SJSA1 (cell line): ENCODE measurements at regions not wholly inside any gene's neighbourhood (a gene's known extent, or its start where the extent isn't known, plus 50 kb on each side); places are given as distances from the start of the nearest gene placed in this dataset.

ENCODE experiments used
- DNase-seq, 2 experiments: peaks; one replicate each; pipeline ENCODE4 v3.0.0-alpha.2; 2015 to 2020; ENCODE audit warnings: low spot score in 2 of 2, low read depth in 1 of 2
- H3K27ac ChIP-seq: fragments of 250-450 bp; sonication (Bioruptor Pico); 2 replicates; pipeline ENCODE4 v1.5.1; 2020; ENCODE audit warnings: mild to moderate bottlenecking, moderate library complexity
- H3K27me3 ChIP-seq: fragments of 250-450 bp; sonication (Bioruptor Pico); replicated peaks from 2 replicates; pipeline ENCODE4 v1.5.1; 2020; ENCODE audit warnings: mild to moderate bottlenecking, moderate library complexity
- H3K36me3 ChIP-seq: fragments of 250-450 bp; sonication (Bioruptor Pico); 2 replicates; pipeline ENCODE4 v1.5.1; 2020; ENCODE audit warnings: mild to moderate bottlenecking
- H3K4me1 ChIP-seq: fragments of 250-450 bp; sonication (Bioruptor Pico); replicated peaks from 2 replicates; pipeline ENCODE4 v1.6.1; 2021; ENCODE audit warnings: mild to moderate bottlenecking
- H3K4me3 ChIP-seq: fragments of 250-450 bp; sonication (Bioruptor Pico); 2 replicates; pipeline ENCODE4 v1.5.1; 2020; ENCODE audit warnings: mild to moderate bottlenecking
- H3K9me3 ChIP-seq: fragments of 250-450 bp; sonication (Bioruptor Pico); replicated peaks from 2 replicates; pipeline ENCODE4 v1.5.1; 2020; ENCODE audit warnings: mild to moderate bottlenecking

GRCh38 chr1:2968471-2968881 lies 52.8 kb upstream of the ACTRT2 start:
- Histone ChIP-seq H3K9me3 (no peaks in the 10 kb centered on the region), H3K27ac (no peak overlapping the region), H3K27me3 (no peaks in the 10 kb centered on the region), H3K36me3 (no peaks in the 10 kb centered on the region), H3K4me3 (no peak overlapping the region), H3K4me1 (no peaks in the 10 kb centered on the region)
- no peak for DNase-seq

GRCh38 chr1:2969011-2969844 lies 52.0 kb upstream of the ACTRT2 start:
- no peaks in the 10 kb centered on the region for H3K9me3 ChIP-seq

GRCh38 chr1:2969845-2970291 lies 51.4 kb upstream of the ACTRT2 start:
- DNase-seq: no peak
- Histone ChIP-seq H3K27me3 (no peaks in the 10 kb centered on the region), H3K36me3 (no peaks in the 10 kb centered on the region), H3K4me3 (no peak overlapping the region), H3K4me1 (no peaks in the 10 kb centered on the region), H3K9me3 (no peaks in the 10 kb centered on the region), H3K27ac (no peak overlapping the region)

More at GRCh38 chr1:2969011-2969844, 52.0 kb upstream of the ACTRT2 start:
- no peaks in the 10 kb centered on the region for H3K36me3 ChIP-seq
- no peak overlapping the region for H3K4me3 ChIP-seq
- no peaks in the 10 kb centered on the region for H3K27me3 ChIP-seq
- no peak overlapping the region for H3K27ac ChIP-seq
- no peak for DNase-seq
- no peaks in the 10 kb centered on the region for H3K4me1 ChIP-seq

- no peak overlapping the region for H3K4me3 ChIP-seq
- no peak overlapping the region for H3K27ac ChIP-seq
- H3K9me3 ChIP-seq: no peaks in the 10 kb centered on the region
- H3K36me3 ChIP-seq: no peaks in the 10 kb centered on the region
- no peaks in the 10 kb centered on the region for H3K4me1 ChIP-seq
- no peaks in the 10 kb centered on the region for H3K27me3 ChIP-seq
- DNase-seq: no peak
Observed at GRCh38 chr1:2970311-2971071, 50.8 kb upstream of the ACTRT2 start.

GRCh38 chr1:2971101-2971501 lies 50.2 kb upstream of the ACTRT2 start:
- no peak overlapping the region for H3K4me3 ChIP-seq
- H3K27ac ChIP-seq: no peak overlapping the region
- H3K9me3 ChIP-seq: no peaks in the 10 kb centered on the region
- no peaks in the 10 kb centered on the region for H3K36me3 ChIP-seq
- no peaks in the 10 kb centered on the region for H3K27me3 ChIP-seq
- DNase-seq: no peak
- H3K4me1 ChIP-seq: no peaks in the 10 kb centered on the region
